Peyer's patch (tissue), 4 donors: ENCODE measurements at regions not wholly inside any gene's neighbourhood (a gene's known extent, or its start where the extent isn't known, plus 50 kb on each side); places are given as distances from the start of the nearest gene placed in this dataset.

ENCODE experiments used
- CTCF ChIP-seq, 6 experiments: fragments of 450-650 bp in 4 of 6; fragments of 200-600 bp in 2 of 6; sonication (generic) in 1 of 6; IDR thresholded peaks; one replicate each; pipeline ENCODE4 v1.5.1; 2017 to 2019; ENCODE audit warnings: antibody characterized with exemption in 6 of 6, mild to moderate bottlenecking in 3 of 6, moderate library complexity in 1 of 6
- POLR2A ChIP-seq, 2 donors: fragments of 450-650 bp; IDR thresholded peaks; one replicate each; pipeline ENCODE4 v1.5.1; 2017; ENCODE audit warnings: antibody characterized with exemption in 2 of 2, mild to moderate bottlenecking in 2 of 2, moderate library complexity in 2 of 2

GRCh38 chr9:91008568-91008967, 206.9 kb downstream of the SYK start:
- TF ChIP-seq CTCF (IDR thresholded peaks at IDR 0.05) (no peak), POLR2A (IDR thresholded peaks at IDR 0.05) (no peak)
